Stomach smooth muscle (tissue), 2 donors: ENCODE measurements at regions not wholly inside any gene's neighbourhood (a gene's known extent, or its start where the extent isn't known, plus 50 kb on each side); places are given as distances from the start of the nearest gene placed in this dataset.

Experiments used
- H3K27ac ChIP-seq: one replicate; pipeline ENCODE4 v1.7.0; 2013; ENCODE audit warnings: mild to moderate bottlenecking, low read length, inconsistent platforms
- H3K27me3 ChIP-seq, 2 donors: one replicate each; pipeline ENCODE4 v1.7.0; 2013; ENCODE audit warnings: low read length in 2 of 2; ENCODE audit not compliant: insufficient read depth in 2 of 2, control insufficient read depth in 1 of 2
- H3K36me3 ChIP-seq, 2 donors: one replicate each; pipeline ENCODE4 v1.7.0; 2013; ENCODE audit warnings: low read length in 2 of 2; ENCODE audit not compliant: control insufficient read depth in 2 of 2, insufficient read depth in 2 of 2
- H3K4me1 ChIP-seq: one replicate; pipeline ENCODE4 v1.7.0; 2013; ENCODE audit warnings: low read length; ENCODE audit not compliant: control insufficient read depth, insufficient read depth
- H3K4me3 ChIP-seq, 2 donors: one replicate each; pipeline ENCODE4 v1.7.0; 2013; ENCODE audit warnings: low read length in 2 of 2
- H3K9ac ChIP-seq, 2 donors: one replicate each; pipeline ENCODE4 v1.7.0; 2013; ENCODE audit warnings: low read length in 2 of 2, mild to moderate bottlenecking in 1 of 2
- H3K9me3 ChIP-seq, 2 donors: one replicate each; pipeline ENCODE4 v1.7.0; 2013; ENCODE audit warnings: low read length in 2 of 2; ENCODE audit not compliant: control insufficient read depth in 2 of 2
- donor health status: healthy.
- donor health status: Pancreatic carcinoma.

- Histone ChIP-seq H3K36me3 (no peaks in the 10 kb centered on the region), H3K9me3 (no peaks in the 10 kb centered on the region), H3K9ac (no peak overlapping the region), H3K27ac (peak overlapping the region; percentile 53), H3K4me1 (peaks cover 23% of the 10 kb centered on the region), H3K27me3 (no peaks in the 10 kb centered on the region), H3K4me3 (peak overlapping the region in 1 of 2 donors; percentile 22)
These were observed 215.6 kb upstream of the TNP1 start for GRCh38 chr2:217075268-217076057.

- peaks cover 23% of the 10 kb centered on the region for H3K4me1 ChIP-seq
- H3K27ac ChIP-seq: peak overlapping the region; percentile 53
- no peaks in the 10 kb centered on the region for H3K9me3 ChIP-seq
- H3K9ac ChIP-seq: no peak overlapping the region
- no peaks in the 10 kb centered on the region for H3K27me3 ChIP-seq
- H3K4me3 ChIP-seq: peak overlapping the region in 1 of 2 donors; percentile 22
- H3K36me3 ChIP-seq: no peaks in the 10 kb centered on the region
These were observed 214.9 kb upstream of the TNP1 start for GRCh38 chr2:217074576-217075255.

GRCh38 chr2:217071416-217071815 lies 211.6 kb upstream of the TNP1 start:
- Histone ChIP-seq H3K4me3 (no peak overlapping the region), H3K27ac (no peak overlapping the region), H3K9me3 (no peaks in the 10 kb centered on the region)

GRCh38 chr2:217070611-217071010 lies 210.7 kb upstream of the TNP1 start:
- H3K4me1 ChIP-seq: peaks cover 16% of the 10 kb centered on the region
- no peak overlapping the region for H3K9ac ChIP-seq
- no peaks in the 10 kb centered on the region for H3K27me3 ChIP-seq
- no peak overlapping the region for H3K27ac ChIP-seq
- H3K9me3 ChIP-seq: no peaks in the 10 kb centered on the region
- no peak overlapping the region for H3K4me3 ChIP-seq
- no peaks in the 10 kb centered on the region for H3K36me3 ChIP-seq

More at GRCh38 chr2:217071416-217071815, 211.6 kb upstream of the TNP1 start:
- H3K27me3 ChIP-seq: no peaks in the 10 kb centered on the region
- H3K4me1 ChIP-seq: peaks cover 17% of the 10 kb centered on the region
- no peaks in the 10 kb centered on the region for H3K36me3 ChIP-seq
- no peak overlapping the region for H3K9ac ChIP-seq

GRCh38 chr2:217070043-217070430 lies 210.2 kb upstream of the TNP1 start:
- Histone ChIP-seq H3K36me3 (no peaks in the 10 kb centered on the region), H3K27me3 (no peaks in the 10 kb centered on the region), H3K4me1 (peaks cover 10% of the 10 kb centered on the region), H3K27ac (no peak overlapping the region), H3K4me3 (no peak overlapping the region), H3K9me3 (no peaks in the 10 kb centered on the region), H3K9ac (no peak overlapping the region)

- no peak overlapping the region for H3K9ac ChIP-seq
- no peaks in the 10 kb centered on the region for H3K9me3 ChIP-seq
- no peaks in the 10 kb centered on the region for H3K27me3 ChIP-seq
- H3K4me3 ChIP-seq: no peak overlapping the region
- H3K4me1 ChIP-seq: peaks cover 8% of the 10 kb centered on the region
- H3K36me3 ChIP-seq: no peaks in the 10 kb centered on the region
- no peak overlapping the region for H3K27ac ChIP-seq
These were observed 209.6 kb upstream of the TNP1 start for GRCh38 chr2:217069263-217070042.

- H3K9me3 ChIP-seq: no peaks in the 10 kb centered on the region
- no peaks in the 10 kb centered on the region for H3K36me3 ChIP-seq
- H3K4me3 ChIP-seq: no peak overlapping the region
- H3K9ac ChIP-seq: no peak overlapping the region
- no peak overlapping the region for H3K27ac ChIP-seq
- H3K27me3 ChIP-seq: no peaks in the 10 kb centered on the region
- H3K4me1 ChIP-seq: peaks cover 12% of the 10 kb centered on the region
These were observed 208.9 kb upstream of the TNP1 start for GRCh38 chr2:217068677-217069250.

GRCh38 chr2:217067787-217068186 lies 207.9 kb upstream of the TNP1 start:
- H3K9ac ChIP-seq: no peak overlapping the region
- H3K4me3 ChIP-seq: no peak overlapping the region
- no peaks in the 10 kb centered on the region for H3K9me3 ChIP-seq
- no peaks in the 10 kb centered on the region for H3K27me3 ChIP-seq
- H3K27ac ChIP-seq: no peak overlapping the region
- H3K36me3 ChIP-seq: no peaks in the 10 kb centered on the region
- H3K4me1 ChIP-seq: peaks cover 12% of the 10 kb centered on the region

- peak overlapping the region in 1 of 2 donors; percentile 58 for H3K4me3 ChIP-seq
- H3K36me3 ChIP-seq: no peaks in the 10 kb centered on the region
- no peaks in the 10 kb centered on the region for H3K9me3 ChIP-seq
- H3K27ac ChIP-seq: peak overlapping the region; percentile 67
- no peaks in the 10 kb centered on the region for H3K27me3 ChIP-seq
- peaks cover 12% of the 10 kb centered on the region for H3K4me1 ChIP-seq
- peak overlapping the region in 1 of 2 donors; percentile 18 for H3K9ac ChIP-seq
These were observed 206.8 kb upstream of the TNP1 start for GRCh38 chr2:217066510-217067270.
